NCI-H1930 (cell line): ENCODE measurements at regions not wholly inside any gene's neighbourhood (a gene's known extent, or its start where the extent isn't known, plus 50 kb on each side); places are given as distances from the start of the nearest gene placed in this dataset.
"Not testable (repeated sequence)": the region's sequence is repeated elsewhere in the genome, so short reads cannot be mapped to it uniquely, and the experiment has no call there.

ENCODE experiments used
- DNase-seq, 2 experiments: peaks; one replicate each; lab custom pipeline; 2025; lab: John Stamatoyannopoulos, UW

GRCh38 chr2:67294218-67294617, 102.9 kb upstream of the ETAA1 start:
- no peak for DNase-seq

- DNase-seq = no peak
Observed at GRCh38 chr2:67295406-67295805, 101.7 kb upstream of the ETAA1 start.

- DNase-seq = no peak
Observed at GRCh38 chr2:67295851-67296250, 101.3 kb upstream of the ETAA1 start.

- no peak for DNase-seq
Observed at GRCh38 chr2:67304300-67304890, 92.7 kb upstream of the ETAA1 start.

- no peak for DNase-seq
Observed at GRCh38 chr2:67309281-67309680, 87.9 kb upstream of the ETAA1 start.

GRCh38 chr2:67311536-67311935, 85.6 kb upstream of the ETAA1 start:
- DNase-seq = no peak

GRCh38 chr2:67312871-67313270, 84.3 kb upstream of the ETAA1 start:
- no peak for DNase-seq

- DNase-seq = no peak
Observed at GRCh38 chr2:67313536-67313935, 83.6 kb upstream of the ETAA1 start.

- DNase-seq = no peak
Observed at GRCh38 chr2:67318031-67318430, 79.1 kb upstream of the ETAA1 start.

- no peak for DNase-seq
Observed at GRCh38 chr2:67318563-67318962, 78.6 kb upstream of the ETAA1 start.

- no peak for DNase-seq
Observed at GRCh38 chr2:67318993-67319481, 78.1 kb upstream of the ETAA1 start.

GRCh38 chr2:67320861-67321587, 76.1 kb upstream of the ETAA1 start:
- no peak for DNase-seq

GRCh38 chr2:67321588-67321903, 75.6 kb upstream of the ETAA1 start:
- no peak for DNase-seq

GRCh38 chr2:67322353-67323001, 74.7 kb upstream of the ETAA1 start:
- peak; percentile 24 to 40 for DNase-seq

GRCh38 chr2:67323209-67323991, 73.7 kb upstream of the ETAA1 start:
- DNase-seq = no peak

- no peak for DNase-seq
Observed at GRCh38 chr2:67329513-67329912, 67.6 kb upstream of the ETAA1 start.

- DNase-seq = no peak
Observed at GRCh38 chr2:67329951-67330350, 67.2 kb upstream of the ETAA1 start.

GRCh38 chr2:67331419-67332086, 65.6 kb upstream of the ETAA1 start:
- not testable (repeated sequence) for DNase-seq

- DNase-seq = no peak
Observed at GRCh38 chr2:67337903-67338302, 59.2 kb upstream of the ETAA1 start.

GRCh38 chr2:67338601-67339233, 58.4 kb upstream of the ETAA1 start:
- DNase-seq = no peak

- DNase-seq = no peak
Observed at GRCh38 chr2:67339234-67339885, 57.8 kb upstream of the ETAA1 start.
